Dedifferentiated amniotic fluid mesenchymal stem cell (primary cell): ENCODE measurements at regions not wholly inside any gene's neighbourhood (a gene's known extent, or its start where the extent isn't known, plus 50 kb on each side); places are given as distances from the start of the nearest gene placed in this dataset.

Experiments
- DNase-seq: peaks from one replicate; pipeline ENCODE4 v3.0.0-alpha.2; 2016; ENCODE audit errors: extremely low spot score

DNA sequence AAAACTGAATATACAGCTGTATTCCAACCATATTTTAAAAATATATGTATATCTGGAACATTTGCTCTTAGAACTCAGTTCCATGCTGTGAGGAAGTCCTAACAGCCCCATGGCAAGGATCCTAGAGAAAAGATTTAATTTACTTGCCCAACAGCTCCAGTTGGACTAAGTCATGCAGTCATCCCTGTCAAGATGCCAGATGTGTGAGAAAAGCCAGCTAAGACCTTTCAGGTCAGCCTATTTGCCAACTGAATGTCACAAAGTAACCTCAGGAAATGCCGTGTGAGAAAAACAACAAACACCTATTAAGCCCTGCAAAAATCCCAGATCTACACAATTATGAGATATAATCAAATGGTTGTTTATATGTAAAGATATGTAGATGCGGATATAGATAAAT is 416.3 kb downstream of the NR2F1-AS1 start:
- DNase-seq: peak; percentile 39

DNA sequence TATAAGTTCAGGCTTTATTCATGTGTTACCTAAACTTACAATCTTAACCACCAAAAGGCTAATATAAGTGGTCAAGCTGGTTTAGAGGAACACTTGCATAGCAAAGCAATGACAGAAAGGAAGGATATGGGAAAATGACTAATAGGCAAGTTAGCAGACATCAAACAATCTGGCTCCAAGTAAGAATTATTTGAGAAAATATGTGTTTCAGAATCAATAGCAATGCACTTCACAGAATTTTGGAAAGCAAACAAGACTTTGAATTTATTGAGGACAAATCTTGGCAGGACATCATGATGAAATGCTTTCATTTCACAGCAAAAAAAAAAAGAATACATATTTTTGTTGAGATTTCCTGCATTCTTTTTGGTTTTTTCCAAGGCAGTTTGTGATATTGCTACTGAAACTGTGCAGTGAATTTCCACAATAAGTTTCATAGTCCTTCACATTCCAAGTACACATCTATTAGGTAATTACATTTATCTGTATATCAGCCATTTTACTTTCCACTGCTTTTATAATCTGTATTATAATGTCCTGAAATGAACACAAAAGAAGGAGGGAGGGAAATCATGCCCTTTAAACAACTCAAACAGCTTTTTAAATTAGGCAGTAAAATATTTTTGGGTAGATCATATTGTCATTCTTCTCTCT is 417.9 kb downstream of the NR2F1-AS1 start:
- DNase-seq: peak; percentile 89

DNA sequence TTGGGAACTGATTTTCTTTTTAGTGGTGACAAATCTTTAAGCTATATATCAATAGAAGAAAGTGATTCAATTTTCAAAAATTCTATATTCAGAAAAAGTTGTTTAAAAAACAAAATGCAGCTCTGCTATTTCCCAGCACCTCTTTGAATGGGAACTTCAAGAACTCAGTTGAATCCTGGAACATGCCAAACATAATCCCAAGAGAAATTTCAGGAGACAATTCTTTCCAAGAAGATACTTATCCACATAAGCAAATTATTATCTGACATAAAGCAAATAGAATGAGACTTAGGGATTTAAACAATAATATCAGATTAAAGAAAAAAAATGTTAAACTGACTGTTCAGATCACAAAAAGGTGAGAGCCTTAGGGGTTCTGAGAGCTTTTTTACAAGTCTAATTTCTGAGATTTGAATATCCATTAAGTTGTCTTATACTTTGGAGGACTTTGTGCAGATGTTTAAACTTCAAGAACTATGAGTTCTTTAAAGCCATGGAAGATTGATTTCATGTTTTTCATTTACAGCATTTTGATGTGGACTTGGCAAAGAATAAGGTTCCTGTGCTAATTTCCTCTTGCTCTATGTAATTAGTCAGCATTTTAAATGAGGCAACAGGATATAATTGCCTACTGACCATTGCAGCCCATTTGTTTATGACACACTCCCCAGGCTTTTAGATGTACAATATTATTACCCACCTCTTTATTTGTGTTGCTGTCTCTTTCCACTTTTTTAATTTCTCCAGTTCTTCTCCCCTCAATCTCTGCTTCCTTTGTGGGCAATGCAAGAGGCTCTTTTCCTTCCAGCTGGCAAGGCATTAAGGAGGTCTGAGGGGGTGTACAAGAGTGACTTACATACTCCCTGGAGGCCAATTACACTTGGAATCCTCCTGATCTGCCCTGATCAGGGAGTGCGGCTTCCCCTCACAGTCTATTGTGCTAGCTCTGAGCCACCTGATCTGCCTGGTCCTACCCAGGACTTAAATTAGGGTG is 419.1 kb downstream of the NR2F1-AS1 start:
- DNase-seq: no peak

DNA sequence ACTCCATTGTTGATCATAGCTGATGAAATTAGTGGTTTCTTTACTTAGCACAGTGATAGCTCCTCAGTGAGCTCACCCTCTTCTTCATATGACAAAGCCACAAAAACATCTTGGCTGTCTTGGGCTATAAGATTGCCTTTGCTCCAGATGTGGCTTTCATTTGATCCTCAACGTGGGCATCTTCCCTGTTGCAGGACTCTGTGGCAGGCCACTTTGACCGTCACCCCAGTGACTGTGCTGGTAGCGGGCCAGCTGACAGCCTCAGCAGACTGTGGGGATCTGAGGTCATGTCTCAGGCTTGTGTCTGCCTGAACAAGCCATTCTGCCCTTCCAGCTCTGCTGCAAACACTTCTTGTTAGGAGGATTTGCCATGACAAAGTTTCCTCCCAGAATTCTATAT is 422.2 kb downstream of the NR2F1-AS1 start:
- DNase-seq: no peak

DNA sequence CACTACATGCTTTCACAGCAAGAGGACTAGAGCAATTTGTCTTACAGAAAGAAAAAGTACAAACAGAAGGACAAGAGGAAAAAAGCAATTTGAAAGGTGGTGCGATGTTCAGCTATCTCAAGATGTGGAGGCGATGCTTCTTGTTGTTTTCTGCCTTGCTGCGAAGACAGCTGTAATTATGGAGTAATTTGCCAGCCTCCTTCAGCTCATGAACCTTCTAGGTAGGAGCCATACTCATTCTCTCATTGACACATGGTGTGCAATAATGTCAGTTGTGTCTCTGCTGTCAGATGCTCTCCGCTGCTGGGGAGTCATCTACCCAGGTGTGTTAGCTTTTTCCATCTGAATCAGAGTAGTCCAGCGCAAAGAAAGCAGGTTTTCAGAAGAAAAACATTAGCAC is 424.5 kb downstream of the NR2F1-AS1 start:
- DNase-seq: no peak

DNA sequence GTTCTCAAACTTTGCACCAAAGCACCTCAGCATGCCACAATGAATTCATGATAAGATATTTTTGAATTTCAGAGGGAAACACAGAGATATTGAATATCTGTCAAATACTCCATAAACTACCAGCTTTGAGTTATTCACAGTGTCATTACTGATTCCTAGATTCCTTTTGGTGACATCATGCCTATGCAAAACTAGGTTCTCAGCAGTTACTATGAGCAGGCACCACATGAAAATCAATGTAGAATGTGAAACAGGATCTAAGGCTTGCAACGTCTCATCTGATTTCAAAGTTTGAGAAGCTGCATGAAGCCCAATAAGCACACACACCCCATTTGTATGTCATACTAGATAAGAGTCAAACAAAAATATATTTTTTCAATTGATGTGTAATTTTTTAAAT is 426.5 kb downstream of the NR2F1-AS1 start:
- no peak for DNase-seq

DNA sequence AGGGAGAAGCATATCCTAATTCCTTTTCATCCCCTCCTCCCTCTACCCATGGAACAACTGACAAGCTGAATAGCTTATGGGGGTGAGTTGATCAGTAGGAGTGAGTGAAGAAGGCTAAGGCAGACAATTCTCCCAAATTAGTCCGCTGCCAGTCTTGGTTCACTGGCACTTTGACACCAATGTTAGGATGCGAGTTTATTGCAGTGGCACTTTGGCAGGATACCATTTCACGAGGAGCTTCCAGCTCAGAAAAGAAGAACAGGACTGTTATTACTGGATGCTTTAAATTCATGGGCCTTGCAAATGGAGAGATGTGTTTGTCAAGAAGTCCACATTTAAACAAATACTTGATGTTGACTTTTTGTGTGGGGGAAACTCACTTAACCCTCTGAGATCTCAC is 427.6 kb downstream of the NR2F1-AS1 start:
- DNase-seq: no peak

DNA sequence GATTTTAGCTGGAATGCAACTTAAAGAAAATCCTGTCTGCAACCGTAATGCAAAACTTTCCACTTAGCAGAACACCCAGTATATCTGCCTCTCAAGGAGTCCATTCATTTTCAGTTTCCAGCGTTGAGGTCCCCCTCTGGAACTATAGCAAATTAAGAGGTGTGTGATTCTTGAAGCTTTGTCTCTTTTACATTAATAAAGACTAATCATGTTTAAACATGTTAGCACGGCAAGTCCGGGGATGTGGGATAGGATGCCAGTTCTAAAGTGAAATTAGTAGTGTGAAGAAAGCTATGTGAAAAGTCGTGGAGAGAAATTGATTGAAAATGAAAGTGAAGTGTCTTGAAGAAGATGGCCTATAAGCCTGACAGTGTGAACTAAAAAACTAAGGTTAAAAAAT is 429.1 kb downstream of the NR2F1-AS1 start:
- no peak for DNase-seq

DNA sequence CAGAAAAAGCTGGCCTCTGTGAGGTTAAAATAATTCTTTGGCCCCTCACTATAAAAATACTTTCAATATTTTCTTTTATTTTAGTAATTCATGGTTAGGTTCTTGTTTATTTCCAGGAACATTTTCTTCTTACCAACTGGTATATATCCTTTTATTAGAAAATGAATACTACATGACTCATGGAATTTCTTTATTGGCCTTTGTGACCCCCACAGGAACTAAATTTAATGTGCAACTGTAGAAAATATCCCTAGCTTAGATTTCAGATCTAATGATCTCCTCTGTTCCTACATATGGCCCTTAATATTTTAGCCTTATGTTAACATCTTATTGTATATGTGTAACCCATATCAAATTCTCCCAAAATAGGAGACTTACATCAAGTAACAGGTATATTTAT is 429.9 kb downstream of the NR2F1-AS1 start:
- DNase-seq: no peak

DNA sequence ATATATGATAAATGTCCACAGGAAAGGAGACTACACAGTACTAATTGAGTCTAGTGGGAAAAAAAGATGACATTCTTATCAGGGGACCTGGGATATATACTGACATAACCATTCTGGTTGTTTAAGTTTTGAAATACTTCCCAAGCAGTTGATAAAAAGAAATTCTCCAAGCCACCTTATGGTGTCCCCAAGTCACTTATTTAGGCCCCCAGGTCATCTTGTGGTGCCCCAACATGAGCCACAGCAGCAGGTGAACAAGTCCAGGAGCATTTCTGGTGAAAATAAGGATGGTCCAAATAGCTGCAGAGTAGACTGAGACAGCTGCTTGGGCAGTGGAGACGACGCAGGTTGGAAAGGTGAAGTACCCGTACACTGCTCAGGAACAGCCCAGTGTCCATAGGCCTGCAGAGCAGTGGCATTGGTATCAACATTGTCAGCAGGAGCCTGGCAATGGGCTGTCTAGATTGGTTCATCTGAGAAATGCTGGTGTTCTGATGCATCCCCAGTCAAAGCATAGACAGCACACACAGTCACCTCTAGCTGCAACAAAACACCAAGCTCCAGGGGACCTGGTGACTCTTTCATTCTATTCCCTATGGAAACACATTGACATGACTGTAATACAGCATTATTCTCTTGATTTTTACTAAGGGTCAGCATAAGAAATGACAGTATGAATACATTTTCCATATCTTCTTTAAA is 430.6 kb downstream of the NR2F1-AS1 start:
- no peak for DNase-seq

DNA sequence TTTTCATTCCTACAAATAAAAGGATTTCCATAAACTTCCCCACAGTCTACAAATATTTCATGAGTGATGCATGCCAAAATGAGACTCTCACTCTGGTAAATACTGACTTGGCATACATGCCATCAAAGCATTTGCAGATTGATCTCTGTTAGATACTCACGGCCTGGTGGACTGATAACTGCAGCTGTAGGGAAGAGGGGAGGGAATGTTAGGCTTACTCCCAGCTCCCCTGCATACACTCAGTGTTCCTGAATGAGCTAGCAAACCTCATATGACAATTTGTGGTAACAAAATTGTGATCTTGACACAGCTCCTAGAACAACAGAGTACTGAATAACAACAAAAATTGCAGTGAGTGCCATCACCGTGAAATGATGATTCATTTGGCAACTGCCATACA is 435.3 kb downstream of the NR2F1-AS1 start:
- DNase-seq: no peak

DNA sequence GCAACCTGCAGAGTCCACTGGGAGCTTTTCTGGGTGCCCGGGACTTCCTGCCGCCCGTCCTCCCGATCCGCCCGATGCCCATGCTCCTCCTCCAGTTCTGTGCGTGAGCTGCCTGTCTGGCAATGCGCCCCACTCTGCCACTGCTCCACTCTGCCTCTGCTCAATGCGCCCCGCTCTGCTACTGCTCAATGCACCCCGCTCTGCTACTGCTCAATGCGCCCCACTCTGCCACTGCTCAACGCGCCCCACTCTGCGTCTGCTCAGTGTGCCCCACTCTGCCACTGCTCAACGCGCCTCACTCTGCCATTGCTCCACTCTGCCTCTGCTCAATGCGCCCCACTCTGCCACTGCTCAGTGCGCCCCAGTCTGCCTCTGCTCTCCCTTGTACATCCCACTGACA is 436.0 kb downstream of the NR2F1-AS1 start:
- DNase-seq: no peak

DNA sequence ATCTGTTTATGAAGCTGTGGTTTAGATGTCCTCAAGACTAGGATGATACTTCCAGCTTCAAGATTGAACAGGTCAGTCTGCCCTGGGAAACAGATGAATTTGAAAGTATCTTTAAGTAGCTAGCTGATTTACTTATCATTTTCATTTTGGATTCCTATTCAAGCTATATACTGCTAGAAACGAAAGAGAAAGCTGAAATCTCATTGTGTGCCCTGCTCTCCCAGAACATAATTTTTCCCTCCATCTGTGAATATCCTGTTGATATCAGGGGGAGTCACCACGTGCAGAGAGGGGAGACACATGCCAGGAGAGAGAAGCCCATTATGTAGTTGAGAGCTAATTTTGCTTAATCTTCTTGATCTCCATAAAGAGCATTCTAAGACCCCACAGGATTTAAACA is 439.1 kb downstream of the NR2F1-AS1 start:
- DNase-seq: no peak

DNA sequence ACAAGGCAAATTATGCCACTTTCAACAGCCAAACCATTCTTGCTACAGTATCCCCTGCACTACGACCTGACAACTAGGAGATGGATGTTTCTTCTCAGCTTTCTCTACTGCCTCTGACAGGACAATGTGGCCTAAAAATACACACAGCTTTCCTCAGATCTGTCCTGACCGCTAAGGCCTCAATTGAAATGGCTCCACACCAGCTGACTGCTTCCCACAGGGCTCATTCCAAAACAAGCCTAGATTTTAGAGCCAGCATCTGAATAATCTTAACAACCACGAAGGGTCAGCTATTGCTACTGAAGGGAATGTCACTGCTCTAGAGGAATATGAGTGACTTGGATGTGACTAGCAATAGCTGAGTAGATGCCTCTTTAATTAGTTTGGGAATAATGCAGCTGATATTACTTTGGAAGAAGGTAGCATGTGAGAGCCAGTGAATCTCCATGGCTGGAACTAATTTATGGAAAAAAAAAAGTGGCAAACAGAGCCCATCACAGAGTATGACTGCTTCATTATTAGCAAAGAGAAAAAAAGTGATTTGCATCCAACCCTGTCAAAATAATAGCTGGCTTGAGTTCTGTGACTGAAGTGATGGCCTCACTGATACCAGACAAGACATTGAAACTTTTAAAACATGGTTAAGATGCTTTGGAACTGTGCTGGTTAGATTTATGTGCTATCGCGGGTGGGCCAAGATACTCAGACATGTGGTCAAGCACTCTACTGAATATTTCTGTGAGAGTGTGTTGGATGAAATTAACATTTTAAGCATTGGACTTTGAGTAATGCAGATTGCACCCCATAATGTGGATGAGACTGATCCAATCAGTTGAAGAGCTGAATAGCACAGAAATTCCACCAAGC is 450.2 kb downstream of the NR2F1-AS1 start:
- DNase-seq: no peak

DNA sequence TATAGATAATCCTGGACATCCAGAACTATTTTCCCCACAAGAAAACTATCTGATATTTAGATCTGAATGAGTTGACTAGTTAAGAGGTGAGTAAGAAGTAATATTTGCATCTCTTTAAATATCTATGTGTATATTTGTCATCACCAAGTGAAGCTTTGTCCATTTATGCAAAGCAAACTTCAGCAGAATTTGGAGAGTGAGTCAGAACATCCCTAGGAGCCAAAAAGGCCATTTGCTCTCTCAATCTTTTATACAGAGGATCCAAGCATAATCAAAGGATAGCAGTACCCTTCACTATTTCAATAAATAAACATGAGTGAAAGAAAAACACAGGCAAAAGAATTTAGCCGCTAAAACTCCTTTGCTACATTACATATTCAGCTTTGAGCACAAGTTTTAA is 454.4 kb downstream of the NR2F1-AS1 start:
- no peak for DNase-seq

DNA sequence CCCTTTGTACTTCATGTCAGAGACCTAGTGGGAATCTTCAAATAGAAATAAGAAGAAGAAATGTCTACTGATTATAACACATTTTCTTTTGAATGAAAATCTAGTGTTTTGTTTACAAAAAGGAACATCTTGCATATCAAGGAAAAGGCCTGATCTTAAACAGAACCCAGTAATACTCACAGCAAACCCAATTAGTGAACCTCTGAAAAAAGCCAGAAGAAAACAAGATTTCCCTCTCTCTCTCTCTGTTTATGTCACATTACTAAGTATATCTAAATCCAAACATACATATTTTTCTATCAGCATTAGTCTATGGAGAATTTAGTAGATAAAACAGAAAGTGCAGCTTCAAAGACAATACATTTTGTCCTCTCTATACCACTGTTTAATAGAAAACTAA is 457.9 kb downstream of the NR2F1-AS1 start:
- DNase-seq: no peak

DNA sequence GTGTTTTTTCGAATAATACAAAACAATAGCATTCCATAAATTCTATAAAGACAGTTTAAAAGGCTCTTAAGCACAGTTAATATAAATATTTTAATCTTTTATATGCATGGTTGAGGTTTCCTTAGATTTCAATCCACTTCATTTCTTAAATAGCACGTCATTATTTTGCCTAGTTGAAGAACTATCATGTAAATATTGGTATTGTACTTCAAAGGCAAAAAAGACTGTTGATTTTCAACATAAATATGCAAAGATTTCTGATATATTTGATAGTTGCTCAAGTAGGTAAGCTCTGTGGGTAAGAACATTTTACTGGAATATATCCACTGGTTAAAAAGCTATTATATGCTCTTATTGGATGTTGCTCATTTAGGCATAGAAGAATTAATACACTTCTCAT is 458.6 kb downstream of the NR2F1-AS1 start:
- DNase-seq: no peak

DNA sequence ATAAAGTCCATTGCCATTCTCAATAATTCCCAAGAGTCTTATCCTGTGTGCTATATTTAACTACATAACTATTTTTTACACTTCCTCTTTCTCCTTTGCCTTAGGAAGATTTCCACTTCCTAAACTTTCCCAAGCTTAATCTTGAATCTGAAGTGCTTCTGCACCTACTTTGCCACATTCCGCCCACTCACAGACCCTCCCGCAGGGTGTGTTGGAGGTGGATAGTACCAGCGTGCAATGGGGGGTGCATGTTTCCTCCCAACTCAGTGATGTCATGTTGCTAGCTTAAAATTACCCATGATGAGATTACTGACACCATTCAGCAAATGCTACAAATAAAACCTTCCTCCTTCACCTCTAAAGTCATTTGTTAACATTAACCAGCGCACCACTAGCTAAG is 460.2 kb downstream of the NR2F1-AS1 start:
- DNase-seq: no peak

DNA sequence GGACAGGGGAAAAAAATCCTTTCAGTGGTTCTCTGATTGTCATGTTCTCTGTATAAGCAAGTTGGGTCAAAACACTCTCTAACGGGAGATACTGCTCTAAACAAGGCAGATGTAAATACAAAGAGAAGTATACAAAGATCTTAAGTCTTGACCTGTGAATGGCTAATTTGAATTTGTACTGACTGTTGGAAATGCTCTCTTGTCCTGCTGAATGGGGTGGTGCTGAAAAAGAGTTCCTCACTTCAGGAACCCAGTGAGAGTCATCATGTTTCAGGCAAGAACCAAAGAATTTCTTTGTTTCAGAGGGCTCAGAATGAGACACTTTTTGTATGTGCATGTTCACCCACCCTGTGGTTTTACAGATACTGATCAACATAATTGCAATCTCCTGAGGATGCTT is 461.0 kb downstream of the NR2F1-AS1 start:
- no peak for DNase-seq

DNA sequence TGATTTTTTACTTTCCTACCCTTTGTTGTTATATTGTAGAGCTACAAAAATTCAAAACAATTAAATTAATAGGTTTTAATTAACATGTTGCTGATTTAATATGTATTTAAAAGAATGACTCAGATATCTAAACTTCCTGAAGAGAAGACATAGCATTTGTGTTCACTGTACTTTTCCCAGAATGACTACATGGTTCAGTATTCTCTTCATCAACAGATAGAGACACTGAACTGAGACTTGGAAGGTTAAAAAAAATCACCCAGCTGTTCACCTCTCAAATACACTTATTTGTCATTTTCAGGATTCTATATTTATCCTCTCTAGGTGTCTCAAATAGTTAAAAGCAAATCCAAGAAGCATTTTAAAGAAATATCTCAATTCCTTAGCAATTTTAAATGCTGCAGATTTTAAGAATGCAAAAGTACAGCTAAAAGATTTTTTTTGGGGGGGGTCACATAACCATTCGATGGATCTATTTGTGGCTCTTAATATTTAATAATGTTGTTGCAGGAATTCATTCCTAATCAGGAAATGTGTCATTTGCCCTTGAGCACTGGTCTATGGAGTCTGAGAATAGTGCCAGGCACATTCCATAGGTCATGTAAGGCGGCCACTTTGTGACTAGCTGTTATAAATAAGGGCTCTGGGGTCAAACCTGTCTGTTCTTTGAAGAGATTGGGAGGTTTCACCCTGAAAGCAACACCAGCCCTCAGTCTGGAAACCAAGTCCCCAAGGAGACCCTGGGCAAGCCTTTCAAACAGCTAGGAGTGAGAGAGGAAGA is 463.1 kb downstream of the NR2F1-AS1 start:
- DNase-seq: no peak
